AG04450 (cell line): ENCODE measurements at regions not wholly inside any gene's neighbourhood (a gene's known extent, or its start where the extent isn't known, plus 50 kb on each side); places are given as distances from the start of the nearest gene placed in this dataset.

Source experiments
- CTCF ChIA-PET: fragments of 300-600, 350-600 bp; formaldehyde crosslinking; extraction: SDS; loops from one replicate; lab custom pipeline; 2022; ENCODE audit warnings: antibody characterized with exemption, inconsistent platforms; lab: Charles Lee
- POLR2A ChIA-PET: fragments of 350-600 bp; formaldehyde crosslinking; extraction: SDS; loops from one replicate; lab custom pipeline; 2021; ENCODE audit warnings: antibody characterized with exemption, inconsistent platforms; lab: Yijun Ruan, JAX
- DNase-seq: peaks from one replicate; pipeline ENCODE4 v3.0.0-alpha.2; 2011; ENCODE audit warnings: low read depth, low spot score
- H3K27ac ChIP-seq: one replicate; pipeline ENCODE4 v1.5.1; 2012; ENCODE audit warnings: low read depth, low read length, control low read depth
- H3K27me3 ChIP-seq: one replicate; pipeline ENCODE4 v1.6.0; 2012; ENCODE audit warnings: low read length; ENCODE audit not compliant: control insufficient read depth, insufficient read depth
- H3K4me3 ChIP-seq: 2 replicates; pipeline ENCODE4 v1.5.1; 2011; ENCODE audit warnings: mild to moderate bottlenecking, low read depth, low read length, control low read depth
- H3K9me3 ChIP-seq: 2 replicates; pipeline ENCODE4 v1.5.1; 2012; ENCODE audit warnings: low read length; ENCODE audit not compliant: control insufficient read depth, insufficient read depth
- CTCF ChIP-seq: IDR thresholded peaks from 2 replicates; pipeline ENCODE4 v1.5.1; 2011; ENCODE audit warnings: low read depth, low read length, control low read depth, inconsistent platforms

GRCh38 chr2:63678085-63678484 lies 89.3 kb downstream of the MDH1 start:
- H3K4me3 ChIP-seq: no peak overlapping the region
- no peak for DNase-seq
- CTCF ChIA-PET: interaction anchor here (0.5 to 2.0 kb wide), 3 partner anchors 14 to 274 kb away, joined by 3 to 6 read pairs (median 5); no protein-coding TSS in a partner anchor
- no peak for TF ChIP-seq CTCF
- H3K9me3 ChIP-seq: no peaks in the 10 kb centered on the region
- H3K27me3 ChIP-seq: peaks cover 3% of the 10 kb centered on the region
- no peak overlapping the region for H3K27ac ChIP-seq
- POLR2A ChIA-PET: no interaction called here

- CTCF ChIA-PET: interaction anchor here (0.5 to 2.0 kb wide), 4 partner anchors 14 to 274 kb away, joined by 3 to 6 read pairs (median 4); no protein-coding TSS in a partner anchor
- H3K27me3 ChIP-seq: peaks cover 2% of the 10 kb centered on the region
- POLR2A ChIA-PET: no interaction called here
- TF ChIP-seq CTCF: no peak
- no peak overlapping the region for H3K27ac ChIP-seq
- H3K4me3 ChIP-seq: no peak overlapping the region
- no peaks in the 10 kb centered on the region for H3K9me3 ChIP-seq
- no peak for DNase-seq
Measured at GRCh38 chr2:63678551-63678950, 89.8 kb downstream of the MDH1 start.

- ChIA-PET POLR2A (no interaction called here), CTCF (interaction anchor here (1.7 to 2.0 kb wide), 2 partner anchors 13 to 20 kb away, joined by 5 to 6 read pairs; no protein-coding TSS in a partner anchor)
- H3K4me3 ChIP-seq: no peak overlapping the region
- DNase-seq: no peak
- no peaks in the 10 kb centered on the region for H3K9me3 ChIP-seq
- peaks cover 2% of the 10 kb centered on the region for H3K27me3 ChIP-seq
- no peak for TF ChIP-seq CTCF
- H3K27ac ChIP-seq: no peak overlapping the region
Measured at GRCh38 chr2:63679252-63679855, 90.6 kb downstream of the MDH1 start.

GRCh38 chr2:63680455-63680854 lies 91.7 kb downstream of the MDH1 start:
- POLR2A ChIA-PET: no interaction called here
- TF ChIP-seq CTCF: no peak
- DNase-seq: no peak
- CTCF ChIA-PET: no interaction called here
- peaks cover 2% of the 10 kb centered on the region for H3K27me3 ChIP-seq
- no peak overlapping the region for H3K27ac ChIP-seq
- H3K9me3 ChIP-seq: no peaks in the 10 kb centered on the region
- H3K4me3 ChIP-seq: no peak overlapping the region

- no peaks in the 10 kb centered on the region for H3K9me3 ChIP-seq
- ChIA-PET POLR2A (no interaction called here), CTCF (interaction anchor here (1.0 kb wide), 1 partner anchor 18 kb away, joined by 3 read pairs; no protein-coding TSS in a partner anchor)
- TF ChIP-seq CTCF: no peak
- H3K4me3 ChIP-seq: no peak overlapping the region
- no peak overlapping the region for H3K27ac ChIP-seq
- no peak for DNase-seq
- H3K27me3 ChIP-seq: peaks cover 2% of the 10 kb centered on the region
Measured at GRCh38 chr2:63681896-63682295, 93.1 kb downstream of the MDH1 start.
